ENCODE measurements at regions not wholly inside any gene's neighbourhood (a gene's known extent, or its start where the extent isn't known, plus 50 kb on each side); places are given as distances from the start of the nearest gene placed in this dataset.
A peak's percentile ranks its signal among the peaks of the same experiment; 100 is the strongest.
"Not testable (repeated sequence)": the region's sequence is repeated elsewhere in the genome, so short reads cannot be mapped to it uniquely, and the experiment has no call there.

- FAIRE-seq = no peak
These were observed 76.4 kb downstream of the PHAX start for GRCh38 chr5:126677121-126677520.

- no peak for FAIRE-seq
These were observed 79.6 kb downstream of the PHAX start for GRCh38 chr5:126680191-126680817.

GRCh38 chr5:126681314-126681713 is 80.6 kb downstream of the PHAX start:
- not testable (repeated sequence) for FAIRE-seq

GRCh38 chr5:126681970-126682369 is 81.2 kb downstream of the PHAX start:
- FAIRE-seq = no peak

GRCh38 chr5:126682856-126683255 is 82.1 kb downstream of the PHAX start:
- no peak for FAIRE-seq

- FAIRE-seq = no peak
These were observed 83.2 kb downstream of the PHAX start for GRCh38 chr5:126683912-126684311.

- not testable (repeated sequence) for FAIRE-seq
These were observed 84.1 kb downstream of the PHAX start for GRCh38 chr5:126684656-126685442.

- no peak for FAIRE-seq
These were observed 85.8 kb downstream of the PHAX start for GRCh38 chr5:126686451-126687126.

GRCh38 chr5:126692971-126693370 is 84.0 kb upstream of the LMNB1 start:
- FAIRE-seq = no peak

- FAIRE-seq = peak; percentile 47
These were observed 83.1 kb upstream of the LMNB1 start for GRCh38 chr5:126693806-126694205.

- FAIRE-seq = no peak
These were observed 82.5 kb upstream of the LMNB1 start for GRCh38 chr5:126694403-126694802.

- no peak for FAIRE-seq
These were observed 81.8 kb upstream of the LMNB1 start for GRCh38 chr5:126695091-126695490.

GRCh38 chr5:126707080-126707479 is 69.9 kb upstream of the LMNB1 start:
- no peak for FAIRE-seq

GRCh38 chr5:126715765-126716164 is 61.2 kb upstream of the LMNB1 start:
- no peak for FAIRE-seq

- FAIRE-seq = no peak
These were observed 60.1 kb upstream of the LMNB1 start for GRCh38 chr5:126716861-126717260.

- no peak for FAIRE-seq
These were observed 58.6 kb upstream of the LMNB1 start for GRCh38 chr5:126718236-126718868.

- no peak for FAIRE-seq
These were observed 56.6 kb upstream of the LMNB1 start for GRCh38 chr5:126720369-126720768.

- no peak for FAIRE-seq
These were observed 53.3 kb upstream of the LMNB1 start for GRCh38 chr5:126723643-126724042.
